ENCODE measurements at regions not wholly inside any gene's neighbourhood (a gene's known extent, or its start where the extent isn't known, plus 50 kb on each side); places are given as distances from the start of the nearest gene placed in this dataset.

GRCh38 chr3:5330152-5330810, 142.8 kb downstream of the EDEM1 start:
- Mint-ChIP-seq H3K27ac (no peak overlapping the region), H3K9me3 (no peaks in the 10 kb centered on the region), H3K27me3 (ENCODE audit: low read depth) (peaks cover 2% of the 10 kb centered on the region), H3K4me1 (peaks cover 3% of the 10 kb centered on the region), H3K4me3 (no peak overlapping the region), H3K36me3 (no peaks in the 10 kb centered on the region)
- no peak for TF ChIP-seq CTCF (IDR thresholded peaks at IDR 0.05; ENCODE audit: unreplicated experiment)
- DNase-seq (ENCODE audit: low spot score in 2 of 2, unreplicated experiment in 2 of 2) = no peak

- no peak for TF ChIP-seq CTCF (IDR thresholded peaks at IDR 0.05; ENCODE audit: unreplicated experiment)
- Mint-ChIP-seq H3K27ac (no peak overlapping the region), H3K4me1 (peaks cover 3% of the 10 kb centered on the region), H3K27me3 (ENCODE audit: low read depth) (no peaks in the 10 kb centered on the region), H3K4me3 (no peak overlapping the region), H3K9me3 (no peaks in the 10 kb centered on the region), H3K36me3 (no peaks in the 10 kb centered on the region)
- DNase-seq (ENCODE audit: low spot score in 2 of 2, unreplicated experiment in 2 of 2) = no peak
Measured at GRCh38 chr3:5331567-5332269, 144.2 kb downstream of the EDEM1 start.

- no peak for DNase-seq (ENCODE audit: low spot score in 2 of 2, unreplicated experiment in 2 of 2)
- no peak overlapping the region for H3K27ac Mint-ChIP-seq
- H3K36me3 Mint-ChIP-seq = no peaks in the 10 kb centered on the region
- H3K4me3 Mint-ChIP-seq = no peak overlapping the region
- no peaks in the 10 kb centered on the region for H3K9me3 Mint-ChIP-seq
- no peak for TF ChIP-seq CTCF (IDR thresholded peaks at IDR 0.05; ENCODE audit: unreplicated experiment)
- H3K4me1 Mint-ChIP-seq = peaks cover 3% of the 10 kb centered on the region
- H3K27me3 Mint-ChIP-seq (ENCODE audit: low read depth) = no peaks in the 10 kb centered on the region
Measured at GRCh38 chr3:5332270-5332956, 144.9 kb downstream of the EDEM1 start.

GRCh38 chr3:5339967-5340535, 152.5 kb downstream of the EDEM1 start:
- H3K4me1 Mint-ChIP-seq = no peaks in the 10 kb centered on the region
- TF ChIP-seq CTCF (IDR thresholded peaks at IDR 0.05; ENCODE audit: unreplicated experiment) = no peak
- no peaks in the 10 kb centered on the region for H3K9me3 Mint-ChIP-seq
- H3K27me3 Mint-ChIP-seq (ENCODE audit: low read depth) = peaks cover 2% of the 10 kb centered on the region
- DNase-seq (ENCODE audit: low spot score in 2 of 2, unreplicated experiment in 2 of 2) = no peak
- H3K27ac Mint-ChIP-seq = no peak overlapping the region
- H3K4me3 Mint-ChIP-seq = no peak overlapping the region
- H3K36me3 Mint-ChIP-seq = no peaks in the 10 kb centered on the region

GRCh38 chr3:5341610-5342009, 154.1 kb downstream of the EDEM1 start:
- Mint-ChIP-seq H3K36me3 (no peaks in the 10 kb centered on the region), H3K4me1 (no peaks in the 10 kb centered on the region), H3K27ac (no peak overlapping the region), H3K4me3 (no peak overlapping the region), H3K27me3 (ENCODE audit: low read depth) (peaks cover 2% of the 10 kb centered on the region), H3K9me3 (no peaks in the 10 kb centered on the region)
- TF ChIP-seq CTCF (IDR thresholded peaks at IDR 0.05; ENCODE audit: unreplicated experiment) = no peak
- DNase-seq (ENCODE audit: low spot score in 2 of 2, unreplicated experiment in 2 of 2) = no peak

Data from mesothelial cell of epicardium (in vitro differentiated cells).